CD4-positive, alpha-beta T cell treated with Interleukin-21 for 1 hour (primary cell): ENCODE measurements at regions not wholly inside any gene's neighbourhood (a gene's known extent, or its start where the extent isn't known, plus 50 kb on each side); places are given as distances from the start of the nearest gene placed in this dataset.
"Not testable (repeated sequence)": the region's sequence is repeated elsewhere in the genome, so short reads cannot be mapped to it uniquely, and the experiment has no call there.

Experiments used
- DNase-seq: peaks from one replicate; pipeline ENCODE4 v3.0.0-alpha.2; 2020

DNA sequence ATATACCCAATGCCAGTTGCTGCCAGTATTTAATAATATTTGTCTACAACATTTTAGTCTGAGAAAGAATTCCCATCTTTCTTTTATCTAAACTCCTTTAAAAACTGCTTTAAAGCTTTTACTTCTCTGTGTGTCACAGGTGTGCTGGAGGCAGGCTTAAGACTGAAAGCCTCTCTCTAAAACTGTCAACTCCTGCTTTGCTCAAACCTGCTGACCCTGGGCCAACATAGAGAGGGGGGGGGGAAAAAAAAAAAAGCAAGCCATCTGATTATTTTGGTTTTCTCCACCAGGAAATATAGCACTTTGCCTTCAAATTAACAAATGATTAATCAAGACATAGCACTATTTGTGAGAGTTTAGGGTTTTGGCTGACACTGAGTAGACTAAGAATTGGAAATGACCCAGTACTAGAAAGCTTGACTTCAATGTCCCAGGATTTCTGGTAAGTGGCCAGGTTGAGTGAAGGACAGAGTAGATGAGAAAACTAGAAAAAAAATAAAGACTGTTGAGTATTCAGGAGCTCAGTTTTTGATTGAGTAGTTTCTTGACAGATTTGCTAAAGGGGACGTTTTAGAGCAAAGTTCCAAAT, 357.0 kb upstream of the FLRT2 start:
- DNase-seq = no peak

DNA sequence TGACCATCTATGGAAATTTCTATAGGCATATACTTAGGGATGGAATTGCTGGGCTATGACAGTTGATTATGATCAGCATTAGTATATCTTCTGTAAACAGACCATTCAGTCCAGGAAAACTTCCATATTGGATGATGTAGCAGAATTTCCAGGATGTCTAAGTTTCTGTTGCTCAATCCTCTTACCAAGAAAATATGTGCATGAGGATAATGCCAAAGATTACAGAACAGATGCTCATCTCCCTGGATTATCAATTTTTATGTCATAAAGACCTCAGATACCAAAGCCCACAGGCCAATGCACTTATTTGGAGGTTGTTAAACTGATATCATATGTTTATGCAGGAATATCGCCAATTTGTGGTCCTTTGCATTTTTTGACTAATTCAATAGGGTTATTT, 354.4 kb upstream of the FLRT2 start:
- no peak for DNase-seq

DNA sequence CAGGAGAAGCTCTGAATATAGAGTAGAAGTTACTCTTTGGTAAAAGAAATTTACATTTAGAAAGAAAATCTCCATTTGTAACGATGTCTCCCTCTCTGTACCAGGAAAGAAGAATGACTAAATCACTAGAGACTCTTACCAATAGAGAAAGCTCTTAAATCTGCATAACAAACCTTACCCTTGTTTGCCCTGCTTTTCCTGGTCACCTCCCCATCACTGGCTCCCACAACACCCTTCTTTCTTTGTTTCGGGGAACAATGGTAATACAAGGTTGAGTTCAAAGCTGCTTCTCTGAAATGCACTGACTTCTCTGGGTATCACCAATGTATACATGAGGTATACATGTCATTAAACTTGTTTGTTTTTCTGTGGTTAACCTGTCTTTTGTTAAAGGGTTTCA, 351.1 kb upstream of the FLRT2 start:
- no peak for DNase-seq

DNA sequence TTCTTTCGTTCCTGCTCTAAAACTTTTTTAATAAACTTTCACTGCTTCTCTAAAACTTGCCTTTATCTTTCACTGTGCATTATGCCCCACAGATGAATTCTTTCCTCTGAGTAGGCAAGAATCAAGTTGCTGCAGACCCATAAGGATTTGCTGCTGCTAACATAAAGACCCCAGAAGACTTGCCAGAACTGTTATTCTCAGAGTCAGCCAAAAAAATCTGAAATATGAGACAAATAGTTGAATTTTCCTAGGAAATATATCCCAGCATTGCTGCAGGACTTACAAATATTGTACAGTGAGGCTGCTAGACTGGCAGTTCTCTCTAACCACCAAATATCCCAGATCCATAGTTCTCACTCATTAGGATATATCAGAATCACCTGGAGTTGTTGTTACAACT, 349.1 kb upstream of the FLRT2 start:
- DNase-seq = no peak

DNA sequence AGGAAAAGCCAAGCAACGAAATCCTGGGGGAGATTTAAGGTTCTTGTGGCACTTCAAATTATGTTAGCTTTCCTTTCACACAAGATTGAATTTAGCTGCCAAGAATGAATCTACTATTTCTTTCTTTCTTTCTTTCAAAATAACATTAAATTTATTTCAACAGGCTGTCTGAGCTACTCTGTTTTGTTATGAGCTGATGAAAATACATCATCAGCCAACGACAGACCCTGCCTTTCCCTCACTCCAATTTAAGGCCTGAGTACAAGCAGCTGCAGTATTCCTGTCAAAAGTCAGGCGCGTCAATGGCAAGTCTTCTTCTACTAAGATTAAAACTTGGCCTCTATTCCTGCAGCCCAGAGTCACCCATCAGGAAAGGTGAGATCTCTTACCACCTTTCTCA, 347.7 kb upstream of the FLRT2 start:
- DNase-seq = no peak

DNA sequence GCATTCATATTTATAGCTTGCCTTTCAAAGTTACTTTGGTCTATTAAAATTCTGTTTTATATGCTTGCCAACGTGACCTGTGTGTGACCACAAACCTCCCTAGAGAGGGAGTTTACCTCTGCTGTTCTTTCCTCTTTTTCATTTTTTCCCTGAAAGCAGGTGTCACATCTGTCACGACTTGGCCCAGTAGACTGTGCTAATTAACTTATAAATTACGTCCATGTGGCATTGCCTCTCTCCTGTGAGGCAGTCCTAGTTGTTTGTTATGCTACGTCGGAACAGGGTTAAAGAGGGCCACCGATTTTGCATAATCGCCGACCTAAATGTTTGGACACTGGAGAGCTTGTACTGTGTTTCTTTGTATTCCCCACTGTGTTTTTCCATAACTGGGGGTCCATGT, 343.9 kb upstream of the FLRT2 start:
- no peak for DNase-seq

DNA sequence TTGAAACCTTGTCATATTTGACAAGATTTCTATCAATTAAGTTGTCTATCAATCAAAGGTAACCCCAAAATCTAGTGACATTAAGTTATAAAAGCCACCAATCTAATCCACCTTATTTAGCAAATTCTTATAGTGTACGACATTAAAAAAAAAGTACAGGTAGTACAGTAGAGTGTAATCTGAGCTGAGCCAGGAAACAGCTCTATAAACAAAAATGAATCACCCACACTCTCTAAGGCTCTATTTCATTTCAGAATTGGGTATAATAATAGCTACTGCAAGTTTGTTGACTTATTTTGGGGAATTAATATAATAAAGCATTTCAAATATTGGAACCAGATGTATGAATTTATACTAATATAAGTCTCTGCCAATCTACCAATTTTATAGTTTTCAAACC, 342.4 kb upstream of the FLRT2 start:
- no peak for DNase-seq

DNA sequence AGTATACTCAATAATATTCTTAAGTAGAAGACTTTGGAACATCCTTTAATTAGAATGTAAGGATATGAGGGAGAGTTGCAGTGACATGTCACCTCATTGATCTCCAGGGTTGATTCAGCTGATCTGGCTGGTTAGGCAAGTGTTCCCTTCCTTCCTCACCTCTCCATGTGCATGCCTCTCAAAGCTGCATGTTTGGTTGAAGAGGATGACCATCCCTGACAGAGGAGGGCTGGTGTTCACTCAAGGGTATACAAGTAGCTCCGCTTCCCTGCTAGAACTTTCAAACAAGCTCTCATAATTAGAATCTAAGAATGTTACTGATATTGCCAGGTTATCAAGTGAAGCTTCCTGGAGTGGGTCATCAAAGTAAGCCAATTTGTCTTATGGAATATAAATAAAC, 341.1 kb upstream of the FLRT2 start:
- DNase-seq = no peak

DNA sequence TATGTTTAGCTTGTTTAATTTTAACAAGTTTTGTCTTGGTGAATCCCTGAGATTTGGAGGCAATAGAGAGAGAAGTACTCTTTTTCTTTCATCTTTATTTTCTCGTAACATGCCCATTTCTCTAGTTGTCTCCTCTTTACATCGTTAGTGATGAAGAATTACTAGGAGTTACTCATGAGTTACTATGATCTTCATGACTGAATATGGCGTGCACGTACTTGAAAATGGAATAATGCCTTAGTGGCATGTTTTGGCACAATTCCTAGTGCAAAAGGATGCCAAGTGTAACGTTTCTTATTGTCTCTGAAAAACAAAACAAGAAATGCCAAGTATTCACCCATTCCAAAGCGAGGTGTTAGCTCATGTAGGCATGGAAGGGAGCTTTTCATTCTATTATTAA, 340.7 kb upstream of the FLRT2 start:
- DNase-seq = not testable (repeated sequence)

DNA sequence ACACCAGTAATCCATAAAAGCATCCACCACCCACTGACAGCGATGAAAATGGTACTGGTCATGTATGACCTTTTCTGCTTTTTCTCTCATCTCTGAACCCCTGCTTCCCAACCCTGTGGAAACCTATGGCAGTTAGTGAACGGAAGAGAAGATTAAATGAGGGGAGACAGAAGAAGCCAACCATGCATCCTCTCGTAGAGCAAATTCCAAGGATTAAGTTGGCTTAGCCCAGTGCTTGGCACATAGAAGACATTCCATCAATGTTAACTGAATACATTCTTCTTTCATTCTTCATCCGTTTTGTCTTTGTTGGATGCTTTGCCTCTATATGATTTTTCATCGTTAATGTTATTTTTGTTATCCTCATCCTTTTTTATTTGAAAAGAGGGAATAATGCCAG, 339.7 kb upstream of the FLRT2 start:
- DNase-seq = no peak

DNA sequence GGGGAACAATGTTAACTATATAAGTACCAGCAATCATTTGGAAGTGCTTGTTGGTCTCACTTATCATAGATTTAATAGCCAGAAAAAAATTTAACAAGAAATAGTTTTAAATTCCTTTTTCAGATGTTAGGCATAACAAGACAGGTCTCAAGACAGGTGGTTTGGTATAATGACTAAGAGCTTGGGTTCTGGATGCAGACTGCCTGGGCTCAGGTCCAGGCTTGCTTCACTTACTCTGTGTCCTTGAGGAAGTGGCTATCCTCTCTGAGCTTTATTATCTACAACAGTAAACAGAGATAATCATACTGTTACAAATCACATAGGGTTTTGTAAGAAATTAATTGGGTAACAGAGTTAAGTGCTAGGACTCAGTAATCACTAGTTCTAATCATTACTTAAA, 338.0 kb upstream of the FLRT2 start:
- no peak for DNase-seq

DNA sequence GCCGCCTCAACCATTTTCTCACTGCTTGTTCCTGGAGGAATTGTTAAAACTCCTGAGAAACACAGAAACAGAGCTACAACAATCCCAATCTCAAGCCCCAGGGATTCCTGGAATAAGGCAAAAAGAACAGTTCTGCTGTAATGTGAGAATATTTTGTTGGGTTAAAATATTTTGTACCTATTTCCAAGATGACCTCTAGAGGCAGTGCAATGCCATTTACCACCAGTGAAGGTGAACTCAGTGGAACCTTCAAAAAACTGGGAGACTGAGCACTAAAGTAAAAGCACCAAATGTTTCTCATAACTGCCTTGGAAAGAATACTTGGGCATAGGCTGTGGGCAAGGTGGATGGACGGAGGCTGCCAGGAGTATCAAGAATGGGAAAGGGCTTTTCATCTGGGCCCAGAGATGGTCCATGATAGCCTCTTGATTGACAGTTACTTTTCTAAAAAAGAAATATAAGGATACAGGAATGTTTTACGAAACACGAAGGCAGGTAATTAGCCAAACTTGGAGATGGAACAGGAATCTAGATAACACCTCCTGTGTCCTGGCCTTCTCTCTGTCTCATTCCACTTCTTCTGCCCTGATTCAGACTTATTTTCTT, 334.0 kb upstream of the FLRT2 start:
- DNase-seq = no peak

DNA sequence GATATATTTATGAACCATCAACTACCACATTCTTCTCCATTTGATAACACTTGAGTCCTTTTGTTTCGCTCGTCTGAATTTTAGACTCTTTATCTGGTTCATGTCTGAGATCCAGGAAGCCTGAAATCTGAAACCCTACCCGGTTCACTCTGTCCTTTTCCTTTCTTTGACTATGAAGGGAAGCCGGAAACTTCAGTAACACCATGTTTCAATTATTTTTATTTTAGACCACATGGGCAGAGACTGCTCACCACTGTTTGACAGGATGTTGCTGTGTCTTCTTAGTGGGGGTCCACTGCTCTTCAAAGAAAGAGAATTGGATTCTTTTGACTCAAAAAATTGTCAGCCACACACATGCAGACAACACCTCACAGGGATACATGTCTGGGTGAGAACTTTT, 331.9 kb upstream of the FLRT2 start:
- DNase-seq = no peak

DNA sequence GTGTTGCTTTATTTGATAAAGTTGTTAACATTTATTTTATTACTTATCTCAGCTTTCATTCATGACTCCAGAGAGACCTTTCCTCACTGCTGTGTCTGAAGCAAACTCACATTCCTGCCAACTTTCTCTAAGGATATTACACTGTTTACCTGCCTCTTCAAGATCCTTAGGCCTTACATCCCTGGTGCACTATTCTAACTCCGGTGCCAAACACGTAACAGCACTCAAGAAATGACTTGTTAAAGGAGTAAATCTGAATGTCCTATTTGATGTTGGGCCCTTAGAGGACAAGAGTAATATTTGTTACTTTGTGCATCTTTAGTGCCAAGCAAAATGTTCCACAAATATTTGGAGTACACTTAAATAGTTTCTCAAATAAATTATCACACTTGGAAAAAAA, 324.1 kb upstream of the FLRT2 start:
- DNase-seq = no peak

DNA sequence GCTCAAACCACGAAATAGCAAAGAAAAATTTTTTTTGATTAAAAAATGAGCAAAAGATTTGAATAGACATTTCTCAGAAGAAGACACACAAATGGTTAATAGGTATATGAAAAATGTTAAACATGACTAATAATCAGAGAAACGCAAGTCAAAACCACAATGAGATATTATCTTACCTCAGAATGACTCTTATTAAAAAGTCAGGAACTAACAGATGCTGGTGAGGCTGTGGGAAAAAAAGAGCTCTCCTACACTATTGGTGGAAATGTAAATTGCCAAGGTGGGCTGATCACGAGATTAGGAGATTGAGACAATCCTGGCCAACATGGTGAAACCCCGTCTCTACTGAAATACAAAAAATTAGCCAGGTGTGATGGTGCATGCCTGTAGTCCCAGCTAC, 315.5 kb upstream of the FLRT2 start:
- DNase-seq = no peak

DNA sequence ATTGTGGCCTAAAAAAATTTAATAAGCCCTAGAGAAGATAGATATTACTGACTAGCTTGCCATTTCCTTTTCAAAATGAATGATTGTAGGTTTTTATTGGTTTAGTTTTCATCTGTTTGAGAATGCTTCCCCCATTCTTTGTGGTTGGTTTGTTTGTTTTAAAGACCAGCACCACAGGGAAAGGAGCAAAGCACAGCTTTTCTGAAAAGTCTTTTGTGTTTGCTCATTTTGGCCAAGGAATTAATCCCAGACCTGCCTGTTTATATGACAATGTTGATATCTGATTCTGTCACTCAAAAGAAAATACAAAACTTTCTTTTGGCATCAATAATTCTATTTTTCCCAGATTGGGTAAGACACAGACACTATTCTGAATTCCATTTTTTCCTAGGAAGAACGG, 312.5 kb upstream of the FLRT2 start:
- no peak for DNase-seq

DNA sequence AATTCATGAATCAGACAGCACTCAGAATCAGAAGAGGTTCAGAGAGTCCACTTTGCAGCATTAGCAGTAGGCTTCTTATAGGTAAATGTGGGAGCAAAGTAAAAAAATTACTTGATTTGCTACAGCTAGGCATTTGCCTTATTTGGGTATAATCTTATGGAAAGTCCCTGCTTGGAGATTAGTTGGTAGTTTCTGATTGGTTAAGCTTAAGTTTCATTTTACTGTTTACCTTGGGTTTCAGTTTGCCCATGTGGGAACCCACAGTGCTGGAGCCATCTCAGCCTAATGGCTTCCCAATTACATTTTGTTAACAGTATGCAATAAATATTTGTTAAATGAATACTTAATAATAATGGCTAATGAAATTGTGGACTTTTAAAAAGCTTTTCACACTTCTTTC, 311.0 kb upstream of the FLRT2 start:
- DNase-seq = no peak

DNA sequence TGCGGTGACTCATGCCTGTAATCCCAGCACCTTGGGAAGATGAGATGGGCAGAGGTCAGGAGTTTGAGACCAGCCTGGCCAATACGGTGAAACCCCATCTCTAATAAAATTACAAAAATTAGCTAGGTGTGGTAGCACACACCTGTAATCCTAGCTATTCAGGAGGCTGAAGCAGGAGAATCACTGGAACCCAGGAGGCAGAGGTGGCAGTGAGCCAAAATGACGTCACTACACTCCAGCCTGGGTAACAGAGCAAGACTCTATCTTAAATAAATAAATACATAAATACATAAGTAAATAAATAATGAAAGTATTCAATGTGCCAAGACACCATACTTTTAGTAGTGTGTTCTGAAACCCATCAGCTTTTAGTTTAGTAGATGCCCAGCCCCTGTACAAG, 308.1 kb upstream of the FLRT2 start:
- DNase-seq = no peak

DNA sequence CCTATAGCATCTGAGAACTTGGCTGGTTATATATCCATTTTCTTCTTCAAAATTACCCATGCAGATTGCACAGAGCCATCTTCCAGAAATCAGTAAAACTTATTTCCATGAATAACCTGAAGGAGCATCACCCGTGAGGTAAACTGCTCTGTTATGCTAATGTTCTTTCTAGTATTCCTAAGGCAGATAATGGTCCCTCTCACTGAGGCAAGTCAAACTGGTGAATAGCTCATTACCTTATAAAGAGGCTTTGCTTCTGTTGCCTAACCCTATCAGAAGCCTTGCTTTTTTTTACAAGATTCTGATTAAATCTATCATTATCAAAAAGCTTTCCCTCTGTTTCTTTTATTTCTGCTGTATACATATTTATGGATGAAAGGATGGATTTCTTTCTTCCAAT, 307.6 kb upstream of the FLRT2 start:
- DNase-seq = no peak

DNA sequence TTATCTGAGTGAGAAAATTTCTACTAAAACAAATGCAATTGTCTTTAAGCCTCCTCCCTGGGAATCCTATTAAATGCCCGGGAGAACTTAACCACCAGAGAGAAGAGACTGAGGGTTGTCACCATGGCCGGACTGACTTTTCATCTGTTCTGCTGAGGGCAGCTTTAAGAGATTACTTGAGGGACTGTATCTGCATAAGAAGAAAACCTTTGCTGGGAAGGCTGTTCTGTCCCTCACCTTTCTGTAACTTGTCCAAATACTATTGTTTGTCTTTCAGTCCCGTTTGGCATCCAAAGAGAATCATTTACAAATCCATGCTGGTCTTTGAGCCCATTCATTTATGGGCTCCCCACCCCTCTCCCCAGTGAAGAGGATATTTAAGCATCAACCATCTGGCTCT, 306.3 kb upstream of the FLRT2 start:
- no peak for DNase-seq

DNA sequence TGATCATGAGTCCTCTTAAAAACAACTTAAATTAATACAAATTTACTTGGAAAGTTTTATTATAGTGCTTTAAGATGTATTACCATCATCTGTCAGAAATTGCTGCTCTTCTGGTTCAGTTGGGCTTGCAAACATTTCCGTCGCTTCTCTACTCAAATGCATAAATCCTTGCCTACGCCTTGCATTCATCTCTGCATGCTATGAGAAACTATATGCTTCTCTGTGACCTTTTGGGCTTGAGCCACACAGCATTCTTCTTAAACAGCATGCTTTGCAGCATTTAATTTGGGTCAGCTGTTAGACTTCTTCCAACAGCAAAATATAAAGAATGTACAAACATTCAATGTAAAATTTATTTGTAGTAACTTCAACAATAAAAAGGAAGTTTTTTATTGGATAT, 305.7 kb upstream of the FLRT2 start:
- no peak for DNase-seq

DNA sequence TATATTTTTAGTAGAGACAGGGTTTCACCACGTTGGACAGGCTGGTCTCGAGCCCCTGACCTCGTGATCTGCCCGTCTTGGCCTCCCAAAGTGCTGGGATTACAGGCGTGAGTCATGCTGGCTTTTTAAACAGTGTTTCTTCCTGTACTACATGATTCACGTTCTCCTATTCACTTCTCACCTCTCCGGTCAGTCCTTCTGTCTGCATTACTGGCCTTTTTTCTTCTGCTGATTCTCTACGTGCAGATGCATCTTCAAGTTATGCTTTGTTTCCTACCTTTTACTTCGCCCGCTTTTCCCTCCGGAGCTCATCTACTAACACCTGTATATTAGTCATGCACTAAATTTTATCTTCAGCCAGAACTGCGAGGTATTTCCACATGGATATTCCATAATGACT, 296.2 kb upstream of the FLRT2 start:
- DNase-seq = no peak

DNA sequence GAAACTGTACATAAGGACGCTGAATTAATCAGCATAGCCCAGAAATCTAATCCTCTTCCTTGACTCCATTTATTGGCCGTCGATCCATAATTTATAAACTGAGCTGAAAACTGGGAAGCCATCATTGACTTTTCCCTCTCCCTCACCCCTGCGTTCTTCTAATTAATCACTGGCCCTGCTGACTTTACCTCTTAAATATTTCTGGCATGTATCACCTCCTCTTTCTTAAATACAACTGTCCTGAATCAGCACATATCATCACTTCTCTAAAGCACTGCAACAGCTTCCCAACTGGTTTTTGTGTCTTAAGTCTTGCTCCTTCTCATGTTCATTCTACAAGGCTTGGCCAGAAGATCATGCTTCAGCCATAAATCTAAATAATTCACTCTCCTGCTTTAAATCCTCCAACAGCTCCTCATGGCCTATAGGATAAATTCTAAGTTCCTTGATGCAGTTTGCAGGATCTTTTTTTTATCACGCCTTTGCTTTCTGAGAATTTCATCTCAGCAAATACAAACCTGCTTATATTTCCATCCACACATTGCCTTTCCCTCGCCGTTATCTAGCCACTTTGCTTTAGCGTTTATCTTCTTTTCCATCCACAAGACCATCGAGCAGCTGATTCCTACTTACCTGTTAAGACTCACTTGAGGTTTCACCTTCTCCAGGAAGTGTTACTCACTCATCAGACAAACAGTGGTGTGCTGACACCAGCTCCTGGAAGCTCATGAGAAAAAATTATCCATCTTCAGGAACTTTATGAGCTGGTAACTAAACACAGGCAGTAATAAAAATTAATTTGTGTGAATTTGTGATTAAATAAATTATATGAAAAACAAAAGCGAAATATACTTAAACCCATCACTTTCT, 295.6 kb upstream of the FLRT2 start:
- DNase-seq = no peak

DNA sequence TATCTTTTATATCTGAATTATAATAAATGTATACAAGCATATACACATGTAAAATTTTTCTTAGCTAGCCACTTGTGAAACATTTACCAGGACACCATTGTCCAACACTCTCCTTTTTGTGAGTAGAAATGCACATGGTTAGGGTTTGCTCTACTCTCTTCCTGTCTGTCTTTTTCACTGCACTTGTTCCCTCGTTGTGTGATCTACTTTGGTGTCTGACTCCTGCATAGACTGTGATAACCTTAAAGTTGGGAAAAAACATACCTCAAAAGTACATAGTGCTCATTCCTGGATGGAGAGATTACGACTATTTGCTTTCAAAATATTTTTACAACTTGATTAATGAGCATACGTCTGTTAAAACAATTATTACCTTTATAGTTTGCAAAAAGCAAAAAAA, 294.1 kb upstream of the FLRT2 start:
- no peak for DNase-seq

DNA sequence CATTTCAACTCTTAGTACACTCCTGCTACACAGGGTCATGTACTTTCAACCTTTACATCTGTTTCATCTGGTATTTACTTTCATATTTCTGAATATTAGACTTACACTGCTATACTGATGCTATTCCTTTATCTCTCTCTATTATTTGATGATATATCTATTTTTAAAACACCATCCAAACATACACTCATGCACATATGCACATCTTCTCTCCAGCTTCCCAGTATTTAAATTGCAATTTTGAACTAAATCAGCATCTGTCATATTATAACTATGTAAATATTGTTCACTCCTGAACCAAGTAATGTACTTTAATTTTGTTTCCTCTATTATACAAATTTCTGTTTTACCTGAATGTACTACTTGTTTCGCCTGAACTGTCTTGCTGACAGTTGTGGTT, 293.6 kb upstream of the FLRT2 start:
- DNase-seq = no peak
